NB4 (cell line): ENCODE measurements at regions not wholly inside any gene's neighbourhood (a gene's known extent, or its start where the extent isn't known, plus 50 kb on each side); places are given as distances from the start of the nearest gene placed in this dataset.

ENCODE experiments used
- MYC ChIP-seq: IDR thresholded peaks from 2 replicates; pipeline ENCODE4 v1.6.1; 2011; ENCODE audit warnings: low read depth, low read length
- POLR2A ChIP-seq: IDR thresholded peaks from 2 replicates; pipeline ENCODE4 v1.6.1; 2011; ENCODE audit warnings: mild to moderate bottlenecking; ENCODE audit not compliant: insufficient read length; ENCODE audit errors: extremely low read depth
- TF ChIP-seq, protein P1 (sequence below): IDR thresholded peaks from one replicate; pipeline ENCODE4 v1.5.1; 2012; ENCODE audit warnings: low read depth, low read length
- TF ChIP-seq, protein P2 (sequence below): IDR thresholded peaks from 2 replicates; pipeline ENCODE4 v1.6.1; 2011; ENCODE audit warnings: low read depth, low read length

DNA sequence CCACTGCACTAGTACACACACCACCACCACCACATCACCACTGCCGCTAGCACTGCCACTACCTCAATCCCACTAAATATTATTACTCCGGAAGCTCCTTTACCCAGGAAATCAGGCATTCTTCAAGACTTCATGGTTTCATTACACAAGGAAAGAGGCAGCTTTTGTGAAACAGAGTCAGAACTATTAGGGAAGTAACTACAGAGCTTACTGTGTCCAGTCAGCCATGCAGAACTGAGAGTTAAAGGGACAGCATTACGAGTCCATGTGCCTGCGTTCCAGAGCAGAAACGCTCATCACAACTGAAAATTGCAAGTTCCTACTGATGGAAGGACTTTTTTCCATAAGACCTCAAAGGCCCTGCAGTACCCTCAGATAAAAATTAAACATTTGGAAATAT lies 103.2 kb upstream of the FRG1 start:
- TF ChIP-seq, protein P1, sequence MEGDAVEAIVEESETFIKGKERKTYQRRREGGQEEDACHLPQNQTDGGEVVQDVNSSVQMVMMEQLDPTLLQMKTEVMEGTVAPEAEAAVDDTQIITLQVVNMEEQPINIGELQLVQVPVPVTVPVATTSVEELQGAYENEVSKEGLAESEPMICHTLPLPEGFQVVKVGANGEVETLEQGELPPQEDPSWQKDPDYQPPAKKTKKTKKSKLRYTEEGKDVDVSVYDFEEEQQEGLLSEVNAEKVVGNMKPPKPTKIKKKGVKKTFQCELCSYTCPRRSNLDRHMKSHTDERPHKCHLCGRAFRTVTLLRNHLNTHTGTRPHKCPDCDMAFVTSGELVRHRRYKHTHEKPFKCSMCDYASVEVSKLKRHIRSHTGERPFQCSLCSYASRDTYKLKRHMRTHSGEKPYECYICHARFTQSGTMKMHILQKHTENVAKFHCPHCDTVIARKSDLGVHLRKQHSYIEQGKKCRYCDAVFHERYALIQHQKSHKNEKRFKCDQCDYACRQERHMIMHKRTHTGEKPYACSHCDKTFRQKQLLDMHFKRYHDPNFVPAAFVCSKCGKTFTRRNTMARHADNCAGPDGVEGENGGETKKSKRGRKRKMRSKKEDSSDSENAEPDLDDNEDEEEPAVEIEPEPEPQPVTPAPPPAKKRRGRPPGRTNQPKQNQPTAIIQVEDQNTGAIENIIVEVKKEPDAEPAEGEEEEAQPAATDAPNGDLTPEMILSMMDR, result no peak
- TF ChIP-seq POLR2A (no peak), MYC (no peak)
- TF ChIP-seq, protein P2, sequence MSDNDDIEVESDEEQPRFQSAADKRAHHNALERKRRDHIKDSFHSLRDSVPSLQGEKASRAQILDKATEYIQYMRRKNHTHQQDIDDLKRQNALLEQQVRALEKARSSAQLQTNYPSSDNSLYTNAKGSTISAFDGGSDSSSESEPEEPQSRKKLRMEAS, result no peak
